T-helper 2 cell (primary cell): ENCODE measurements at regions not wholly inside any gene's neighbourhood (a gene's known extent, or its start where the extent isn't known, plus 50 kb on each side); places are given as distances from the start of the nearest gene placed in this dataset.

Source experiments
- DNase-seq, 5 experiments: peaks; one replicate each; pipeline versions ENCODE4 v3.0.0 to v3.0.0-alpha.2; 2012 to 2022

DNA sequence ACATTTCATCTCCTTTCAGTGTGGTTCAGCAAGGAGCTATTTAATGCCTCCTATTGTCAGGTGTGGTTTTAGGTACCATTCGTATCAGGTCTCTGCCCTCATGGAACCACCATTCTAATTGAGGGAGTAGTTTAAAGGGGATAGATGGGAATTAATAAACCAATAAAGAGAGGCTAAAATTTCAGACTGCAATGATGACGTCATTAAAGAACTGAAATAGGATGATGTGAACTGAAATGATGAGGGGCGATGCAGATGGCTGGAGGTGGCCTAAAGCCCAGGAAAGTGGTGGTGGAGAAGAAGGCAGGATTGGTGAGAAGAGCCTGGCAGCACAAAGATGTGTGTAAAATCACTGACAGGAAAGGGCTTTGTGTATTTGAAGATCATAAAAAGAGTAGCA lies 148.9 kb upstream of the RBFOX1 start:
- no peak for DNase-seq

- no peak for DNase-seq
These were observed 150.0 kb upstream of the RBFOX1 start for GRCh38 chr16:7182510-7183109.

DNA sequence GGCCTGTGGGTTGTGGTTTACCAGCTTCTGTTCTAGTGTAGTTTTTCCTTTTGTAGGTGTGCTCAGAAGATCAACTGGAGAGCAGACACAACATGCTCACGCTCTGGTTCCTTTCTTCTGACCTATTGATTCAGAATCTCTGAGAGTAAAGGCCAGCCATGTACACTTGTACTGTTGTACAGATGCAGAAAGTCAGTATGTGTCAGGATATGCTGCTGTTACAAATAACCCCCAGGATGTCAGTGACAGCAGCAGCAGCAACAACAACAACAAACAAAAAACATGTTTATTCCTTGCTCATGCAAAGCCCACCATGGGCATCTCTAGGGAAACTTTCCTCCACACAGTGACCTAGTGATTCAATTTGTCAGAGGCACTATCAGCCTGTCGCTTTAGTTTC lies 154.8 kb upstream of the RBFOX1 start:
- DNase-seq: no peak

DNA sequence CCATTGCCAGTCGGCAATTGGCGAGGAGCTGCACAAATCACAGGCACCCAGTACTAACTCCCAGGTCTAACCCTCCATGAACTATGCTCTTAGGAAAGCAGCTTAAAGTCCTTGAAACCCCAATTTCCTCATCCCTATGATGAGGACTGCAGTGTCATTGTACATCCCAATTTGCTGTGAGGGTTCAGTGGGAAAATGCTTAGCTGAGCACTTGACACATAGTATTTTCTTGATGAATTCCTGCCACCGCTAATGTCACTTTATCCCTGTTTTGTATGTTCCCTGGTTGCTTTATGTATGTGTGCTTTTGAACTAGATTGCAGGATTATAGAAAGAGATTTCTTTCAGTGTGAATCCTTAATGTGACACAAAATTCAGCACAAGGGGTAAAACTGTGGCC lies 161.5 kb upstream of the RBFOX1 start:
- no peak for DNase-seq

DNA sequence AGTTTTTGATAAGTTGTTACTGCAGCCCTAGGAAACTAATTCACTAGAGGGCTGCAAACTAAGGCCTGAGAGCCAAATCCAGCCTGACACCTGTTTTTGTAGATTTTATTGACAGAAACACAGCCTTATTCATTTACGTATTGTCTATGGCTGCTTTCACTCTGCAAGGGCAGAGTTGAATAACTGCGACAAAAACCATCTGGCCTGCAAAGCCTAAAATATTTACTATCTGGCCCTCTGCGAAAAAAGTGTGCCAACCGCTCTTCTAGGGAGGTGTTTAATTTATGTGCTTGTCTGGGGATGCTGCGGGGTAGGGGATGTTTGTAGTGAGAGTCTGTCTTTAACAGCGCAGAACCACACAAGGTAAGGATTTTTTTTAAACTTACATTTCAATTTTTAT lies 165.0 kb upstream of the RBFOX1 start:
- DNase-seq: no peak

- DNase-seq: no peak
These were observed 170.8 kb upstream of the RBFOX1 start for GRCh38 chr16:7161891-7162290.

DNA sequence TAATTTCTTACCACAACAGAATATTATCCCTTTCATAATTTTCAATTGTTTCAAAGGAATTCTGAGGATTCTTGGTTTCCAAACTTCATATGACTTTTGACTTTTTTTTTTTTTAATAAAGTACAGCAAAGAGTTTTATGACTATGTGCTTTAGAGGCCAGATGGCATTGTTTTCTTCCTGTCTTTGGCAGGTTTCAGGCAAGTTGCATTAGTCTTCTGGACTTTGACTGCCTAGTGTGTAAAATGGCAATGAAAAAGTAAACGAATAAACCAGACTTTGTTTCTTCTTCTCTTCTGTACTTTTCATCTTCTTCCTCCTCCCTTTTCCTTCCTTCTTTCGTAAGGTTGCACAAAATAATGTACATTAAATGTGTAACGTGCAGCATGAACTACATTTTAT lies 172.6 kb upstream of the RBFOX1 start:
- no peak for DNase-seq

DNA sequence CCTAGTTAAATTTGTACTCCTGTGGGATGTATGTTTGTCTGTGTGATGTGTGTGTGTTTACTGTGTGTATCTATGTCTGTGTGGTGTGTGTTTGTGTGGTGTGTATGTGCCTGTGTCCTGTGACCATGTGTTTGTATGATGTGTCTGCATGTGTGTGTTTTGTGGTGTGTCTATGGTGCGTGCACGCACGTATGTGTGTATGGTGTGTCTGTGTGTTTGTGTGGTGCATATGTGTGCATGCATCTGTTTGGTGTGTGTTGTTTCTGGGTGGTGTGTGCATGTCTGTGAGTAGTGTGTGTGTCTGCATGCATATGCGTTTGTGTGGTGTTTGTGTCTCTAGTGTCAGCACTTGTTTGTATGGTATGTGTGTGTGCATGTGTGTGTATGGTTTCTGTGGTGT lies 174.2 kb upstream of the RBFOX1 start:
- no peak for DNase-seq

- no peak for DNase-seq
These were observed 182.4 kb upstream of the RBFOX1 start for GRCh38 chr16:7150230-7150629.

- DNase-seq: no peak
These were observed 184.0 kb upstream of the RBFOX1 start for GRCh38 chr16:7148606-7149005.

DNA sequence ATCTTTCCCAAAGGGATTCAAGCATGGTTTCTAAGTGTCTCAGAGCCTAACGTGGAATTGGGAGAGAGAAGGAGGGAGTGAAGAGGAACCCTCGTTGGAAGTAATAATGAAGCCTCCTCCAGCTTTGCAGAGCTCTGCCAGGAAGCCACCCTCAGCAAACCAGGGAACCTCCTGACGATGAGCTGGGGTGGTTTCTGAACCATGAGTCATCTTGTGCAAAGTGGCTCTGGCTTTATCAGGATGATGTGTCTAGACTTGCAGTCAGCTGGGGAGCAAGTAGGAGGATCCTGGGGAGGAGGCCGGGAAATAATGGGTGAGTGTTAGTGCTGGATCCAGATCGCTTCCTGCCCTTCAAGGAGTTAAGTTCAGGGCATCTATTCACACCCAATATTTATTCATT lies 191.7 kb upstream of the RBFOX1 start:
- no peak for DNase-seq

DNA sequence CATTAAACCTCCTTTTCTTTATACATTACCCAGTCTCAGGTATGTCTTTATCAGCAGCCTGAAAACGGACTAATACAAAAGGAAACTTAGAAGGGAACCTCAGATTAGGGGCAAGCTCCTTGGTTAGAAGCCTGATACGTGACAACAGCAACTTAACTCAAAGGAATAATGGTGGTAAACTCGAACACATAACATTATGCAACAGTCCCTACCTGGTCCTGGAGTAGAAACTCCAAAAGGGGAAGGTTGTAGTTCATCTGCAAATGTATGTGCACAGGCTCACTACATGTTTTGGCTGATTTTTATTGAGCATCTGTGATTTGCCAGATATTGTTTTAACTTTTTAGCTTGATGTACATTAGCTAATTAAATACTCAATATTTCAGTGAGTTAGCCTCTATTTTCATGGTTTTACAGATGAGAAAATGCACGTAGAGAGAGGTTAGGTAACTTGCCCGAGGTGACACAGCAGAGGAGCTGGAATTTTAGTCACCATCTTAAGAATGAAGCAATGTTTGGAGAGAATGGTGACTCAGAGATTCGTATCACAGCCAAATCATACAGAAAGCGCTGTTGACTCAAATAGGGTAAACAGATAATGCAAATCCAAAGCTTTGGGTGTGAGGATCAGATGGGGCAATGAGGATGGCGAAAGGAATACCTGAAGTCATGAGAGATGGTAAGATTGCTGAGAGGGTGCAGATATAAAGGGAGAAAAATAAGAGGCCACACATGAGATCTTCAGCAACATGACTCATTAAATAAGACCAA lies 194.9 kb upstream of the RBFOX1 start:
- DNase-seq: no peak

GRCh38 chr16:7132465-7132864 lies 200.2 kb upstream of the RBFOX1 start:
- no peak for DNase-seq

DNA sequence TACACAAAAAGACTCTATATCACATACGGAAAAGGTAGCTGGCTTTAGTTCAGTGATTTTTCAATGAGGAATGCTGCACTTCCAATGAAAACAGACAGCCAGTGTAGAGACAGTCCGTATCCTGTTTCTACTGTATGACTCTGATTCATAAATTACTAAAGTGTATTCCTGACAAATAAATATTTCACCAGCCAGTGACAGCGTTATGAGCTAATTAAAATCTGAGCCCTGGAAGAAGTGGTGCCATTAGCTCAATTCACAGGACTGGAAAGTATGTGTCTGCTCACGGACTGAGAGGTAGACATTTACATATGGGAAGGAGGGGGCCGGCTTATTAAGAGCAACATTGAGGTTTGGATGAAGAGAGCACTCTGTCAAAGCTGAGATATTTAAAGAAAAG lies 207.9 kb upstream of the RBFOX1 start:
- no peak for DNase-seq

DNA sequence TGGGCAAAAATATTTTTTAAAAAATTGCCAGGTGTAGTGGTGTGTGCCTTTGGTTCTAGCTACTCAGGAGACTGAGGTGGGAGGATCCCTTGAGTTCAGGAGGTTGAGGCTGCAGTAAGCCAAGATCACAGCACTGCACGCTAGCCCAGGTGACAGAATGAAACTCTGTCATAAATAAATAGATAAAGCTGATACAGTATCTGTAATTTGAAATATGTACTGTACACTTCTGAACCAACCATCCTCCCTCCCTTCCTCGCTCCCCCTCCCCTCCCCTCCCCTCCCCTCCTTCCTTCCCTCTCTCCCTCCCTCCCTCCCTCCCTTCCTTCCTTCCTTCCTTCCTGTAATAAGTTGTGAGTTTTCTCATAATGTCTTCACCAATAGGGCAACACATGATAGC lies 208.4 kb upstream of the RBFOX1 start:
- DNase-seq: no peak

- DNase-seq: no peak
These were observed 215.9 kb upstream of the RBFOX1 start for GRCh38 chr16:7116734-7117133.

DNA sequence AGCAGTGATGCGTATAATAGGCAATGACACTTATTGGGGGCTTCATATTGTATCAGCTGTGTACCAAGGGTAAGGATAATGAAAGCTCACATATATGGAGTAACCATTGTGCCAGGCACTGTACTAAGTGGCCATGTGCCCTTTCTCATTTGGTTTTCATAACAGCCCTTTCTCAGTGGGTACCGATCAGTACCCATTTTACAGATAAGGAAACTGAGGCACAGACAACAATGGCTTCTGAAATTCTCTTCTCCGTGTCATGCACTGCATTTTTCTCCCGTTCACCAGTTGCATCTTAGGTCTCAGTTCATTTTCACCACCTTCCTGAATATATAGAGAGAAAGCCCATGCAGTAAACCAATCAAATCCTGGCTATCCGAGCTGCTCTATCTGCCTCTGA lies 216.7 kb upstream of the RBFOX1 start:
- DNase-seq: no peak

GRCh38 chr16:7113949-7114348 lies 218.7 kb upstream of the RBFOX1 start:
- DNase-seq: no peak

- no peak for DNase-seq
These were observed 219.2 kb upstream of the RBFOX1 start for GRCh38 chr16:7113395-7113794.

GRCh38 chr16:7111265-7111664 lies 221.4 kb upstream of the RBFOX1 start:
- no peak for DNase-seq

- DNase-seq: no peak
These were observed 225.2 kb upstream of the RBFOX1 start for GRCh38 chr16:7107436-7107835.

GRCh38 chr16:7103056-7103455 lies 229.6 kb upstream of the RBFOX1 start:
- no peak for DNase-seq

DNA sequence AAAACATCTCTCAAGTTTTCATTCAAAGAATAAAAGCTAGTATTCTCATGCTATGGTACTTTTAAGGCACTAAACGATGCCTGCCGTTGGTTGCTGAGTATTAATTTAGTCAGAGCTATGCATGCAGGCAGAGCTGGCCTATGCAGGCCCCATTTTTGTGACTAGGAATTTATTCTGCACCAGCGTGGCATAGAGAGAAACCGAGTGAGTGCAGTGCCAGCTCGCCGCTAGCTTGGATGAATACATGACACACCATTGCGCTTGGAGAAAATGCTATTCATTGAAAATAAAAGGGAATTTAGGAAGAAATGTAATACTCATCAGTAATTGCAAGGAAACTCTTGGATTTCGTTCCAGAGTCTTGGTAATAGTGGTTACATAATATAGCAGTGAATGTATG lies 231.6 kb upstream of the RBFOX1 start:
- no peak for DNase-seq

GRCh38 chr16:7097518-7097917 lies 235.1 kb upstream of the RBFOX1 start:
- no peak for DNase-seq

DNA sequence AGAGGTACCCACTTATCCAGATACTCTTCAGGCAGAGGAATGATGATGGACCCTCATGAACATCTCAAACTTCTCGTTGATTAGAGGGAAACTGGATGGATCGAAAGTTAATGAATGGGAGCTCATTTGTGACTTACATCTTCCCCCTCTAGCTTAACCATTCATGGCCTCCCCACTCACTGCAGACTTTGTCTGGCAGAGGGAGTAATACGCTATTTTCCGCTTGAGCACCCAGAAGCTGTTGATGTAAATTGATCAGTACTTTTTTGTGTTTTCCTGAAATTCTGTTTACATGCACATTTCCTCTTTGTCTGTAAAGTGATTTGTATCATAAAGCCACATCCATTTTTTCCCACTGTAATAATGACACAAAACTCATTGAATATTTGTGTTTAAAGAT lies 239.1 kb upstream of the RBFOX1 start:
- DNase-seq: no peak
